ENCODE measurements at regions not wholly inside any gene's neighbourhood (a gene's known extent, or its start where the extent isn't known, plus 50 kb on each side); places are given as distances from the start of the nearest gene placed in this dataset.
A peak's percentile ranks its signal among the peaks of the same experiment; 100 is the strongest.

DNA sequence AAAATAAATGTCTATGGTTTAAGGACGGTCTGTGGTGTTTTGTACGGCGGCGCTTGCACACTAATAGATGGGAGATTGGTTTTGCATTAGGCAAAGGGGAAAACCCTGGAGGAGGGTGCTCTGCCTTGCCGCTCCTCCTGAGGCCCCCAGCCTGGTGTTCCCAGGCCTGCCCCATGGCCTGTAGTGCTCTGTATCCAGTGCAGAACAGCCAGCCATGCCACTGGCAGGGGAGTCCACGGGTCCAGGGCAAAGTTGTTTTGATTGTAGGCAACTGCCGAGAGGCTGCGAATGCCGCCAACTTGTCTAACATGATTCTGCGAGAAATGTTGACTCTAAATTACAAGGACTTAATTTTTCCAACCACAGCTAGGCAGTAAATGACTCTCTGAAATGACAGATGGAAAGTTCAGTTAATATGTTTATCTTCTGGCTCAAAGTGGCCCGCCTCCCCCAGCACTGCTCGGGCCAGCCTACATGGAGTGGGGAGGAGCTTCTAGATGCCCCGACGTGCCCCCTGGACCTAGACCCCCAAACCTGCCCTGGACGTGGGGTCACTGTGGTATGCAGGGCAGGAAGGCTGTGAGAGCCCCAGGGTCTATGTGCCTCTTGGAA is 104.6 kb upstream of the GDF10 start:
- peaks cover 9% of the 10 kb centered on the region for H3K4me1 Mint-ChIP-seq
- DNase-seq, result peak; percentile 51
- H3K27ac Mint-ChIP-seq, result peak overlapping the region; percentile 72

DNA sequence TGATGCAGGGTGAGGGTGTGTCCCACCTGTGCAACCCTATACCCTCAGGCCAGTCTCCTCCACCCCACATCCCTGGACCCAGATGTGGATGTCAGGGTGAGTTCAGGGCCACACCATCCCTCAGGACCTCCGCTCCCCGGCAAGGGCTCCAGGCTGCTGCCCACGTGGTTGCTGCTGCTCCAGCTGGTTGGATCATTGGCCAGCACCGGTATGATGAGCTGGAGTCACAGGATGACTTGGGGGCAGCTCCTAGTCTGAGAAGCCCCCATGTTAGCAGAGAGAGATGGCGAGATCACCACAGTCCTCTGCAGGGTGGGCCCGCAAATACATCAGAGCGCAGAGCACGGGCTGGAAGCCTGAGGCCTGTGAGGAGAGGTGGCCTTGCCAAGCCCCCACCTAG is 103.3 kb upstream of the GDF10 start:
- Mint-ChIP-seq H3K27me3 (no peaks in the 10 kb centered on the region), H3K4me1 (peaks cover 9% of the 10 kb centered on the region), H3K9me3 (peaks cover 6% of the 10 kb centered on the region), H3K4me3 (no peak overlapping the region), H3K36me3 (ENCODE audit: low read depth) (no peaks in the 10 kb centered on the region), H3K27ac (peak overlapping the region; percentile 25)
- intact Hi-C loops (cut with micrococcal nuclease), result no loop called here
- DNase-seq, result no peak

More for the DNA sequence above, 104.6 kb upstream of the GDF10 start:
- H3K9me3 Mint-ChIP-seq, result peaks cover under 1% of the 10 kb centered on the region
- no peak overlapping the region for H3K4me3 Mint-ChIP-seq
- H3K36me3 Mint-ChIP-seq (ENCODE audit: low read depth), result no peaks in the 10 kb centered on the region
- intact Hi-C loops (cut with micrococcal nuclease), result no loop called here
- H3K27me3 Mint-ChIP-seq, result no peaks in the 10 kb centered on the region

DNA sequence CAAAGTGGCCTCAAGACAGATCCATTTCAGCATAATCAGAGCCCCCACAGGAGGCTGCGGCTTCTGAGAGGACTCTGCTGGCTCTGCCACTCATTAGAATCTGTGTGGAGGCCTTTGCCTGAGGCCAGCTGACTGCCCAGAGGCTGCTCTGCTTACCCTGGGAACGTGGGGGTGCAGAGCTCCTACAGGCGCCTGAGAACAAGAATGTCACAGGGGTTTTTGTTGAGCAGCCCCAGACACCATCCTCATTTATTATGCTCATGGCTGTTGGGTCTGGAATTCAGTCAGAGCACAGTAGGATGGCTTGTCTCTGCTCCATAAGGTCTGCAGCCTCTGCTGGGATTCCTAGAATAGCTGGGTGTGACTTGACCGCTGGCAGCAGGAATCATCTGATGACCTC is 101.8 kb upstream of the GDF10 start:
- intact Hi-C loops (cut with micrococcal nuclease), result no loop called here
- Mint-ChIP-seq H3K4me3 (no peak overlapping the region), H3K27ac (no peak overlapping the region), H3K27me3 (no peaks in the 10 kb centered on the region), H3K36me3 (ENCODE audit: low read depth) (no peaks in the 10 kb centered on the region), H3K4me1 (peaks cover 9% of the 10 kb centered on the region), H3K9me3 (peaks cover 6% of the 10 kb centered on the region)
- no peak for DNase-seq

DNA sequence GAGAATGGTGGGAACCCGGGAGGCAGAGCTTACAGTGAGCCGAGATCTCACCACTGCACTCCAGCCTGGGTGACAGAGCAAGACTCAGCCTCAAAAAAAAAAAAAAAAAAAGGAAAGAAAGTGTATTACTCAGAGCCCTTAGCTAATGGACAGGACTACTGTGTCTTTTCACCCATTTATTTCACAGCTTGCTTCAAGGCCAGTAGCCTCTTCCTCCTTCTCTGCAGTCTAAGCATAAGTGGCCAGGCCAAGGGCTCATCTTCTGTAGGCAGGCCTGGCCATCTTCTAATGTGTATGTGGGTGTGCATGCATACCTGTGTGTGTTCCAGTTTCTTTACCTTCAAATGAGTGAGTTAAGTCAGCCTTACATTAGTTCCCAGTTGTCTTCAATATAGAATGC is 94.8 kb upstream of the GDF10 start:
- peaks cover 11% of the 10 kb centered on the region for H3K9me3 Mint-ChIP-seq
- no peaks in the 10 kb centered on the region for H3K27me3 Mint-ChIP-seq
- H3K27ac Mint-ChIP-seq, result no peak overlapping the region
- H3K4me1 Mint-ChIP-seq, result peaks cover 21% of the 10 kb centered on the region
- DNase-seq, result no peak
- intact Hi-C loops (cut with micrococcal nuclease), result no loop called here
- no peak overlapping the region for H3K4me3 Mint-ChIP-seq
- no peaks in the 10 kb centered on the region for H3K36me3 Mint-ChIP-seq (ENCODE audit: low read depth)

DNA sequence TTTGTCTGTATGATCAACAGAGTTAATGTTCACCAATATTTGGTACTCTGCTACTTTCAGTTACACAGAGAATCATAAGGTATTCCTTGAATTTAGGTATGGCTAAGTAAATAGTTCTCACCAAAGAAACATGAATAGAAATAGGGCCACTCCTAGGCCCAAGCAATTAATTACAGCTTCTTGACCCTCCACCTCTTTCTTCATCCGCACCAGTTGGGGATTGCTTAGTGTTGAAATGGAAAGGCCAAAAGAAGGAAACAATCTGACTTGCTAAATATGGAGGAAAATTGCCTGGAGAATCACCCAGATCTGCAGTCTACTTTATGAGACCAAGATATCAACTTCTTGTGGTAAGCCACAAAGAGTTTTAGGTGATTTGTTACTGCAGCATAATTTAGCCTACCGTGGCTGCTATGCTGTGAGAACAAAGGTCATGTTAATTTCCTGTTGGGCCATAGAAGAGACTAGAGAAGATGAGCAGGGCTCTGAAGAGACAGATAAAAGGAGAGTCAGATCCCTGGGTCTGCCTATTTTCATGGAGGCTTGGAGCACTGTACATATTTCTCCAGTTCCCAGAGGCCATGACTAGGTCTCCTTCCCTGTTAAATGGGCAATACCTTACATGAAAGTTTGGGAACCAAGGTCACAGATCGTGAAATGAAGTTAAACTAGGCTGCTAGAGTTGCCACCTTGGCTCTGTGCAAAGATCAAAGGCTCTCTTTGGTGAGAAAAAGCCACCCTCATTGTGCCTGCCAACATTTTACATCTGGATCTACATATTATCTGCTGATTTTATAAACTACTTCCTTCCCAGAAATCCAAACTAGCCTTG is 93.3 kb upstream of the GDF10 start:
- intact Hi-C loops (cut with micrococcal nuclease), result loop anchor here (2.0 kb wide), 1 partner anchor 50 kb away; no protein-coding TSS in a partner anchor
- Mint-ChIP-seq H3K4me1 (peaks cover 21% of the 10 kb centered on the region), H3K9me3 (peaks cover 4% of the 10 kb centered on the region), H3K27me3 (no peaks in the 10 kb centered on the region), H3K36me3 (ENCODE audit: low read depth) (no peaks in the 10 kb centered on the region), H3K4me3 (peak overlapping the region; percentile 7), H3K27ac (peak overlapping the region; percentile 73)
- peak; percentile 66 for DNase-seq

DNA sequence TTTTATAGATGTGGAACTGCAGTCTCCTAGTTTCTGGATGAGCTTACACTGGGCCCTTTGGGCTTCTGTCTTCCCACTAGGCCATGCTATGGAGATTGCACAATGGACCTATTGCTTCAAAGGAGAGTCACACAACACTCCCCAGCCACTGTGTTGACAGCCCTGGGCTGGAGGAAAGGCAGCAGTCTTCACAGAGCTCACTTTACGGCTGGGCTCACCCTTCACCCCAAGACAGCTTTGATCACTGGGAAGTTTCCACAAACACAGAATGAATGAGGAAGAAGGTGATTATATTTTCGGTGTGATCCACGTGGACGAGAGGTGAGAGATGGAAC is 92.7 kb upstream of the GDF10 start:
- Mint-ChIP-seq H3K27ac (peak overlapping the region; percentile 73), H3K27me3 (no peaks in the 10 kb centered on the region), H3K4me3 (peak overlapping the region; percentile 7), H3K9me3 (peaks cover 6% of the 10 kb centered on the region), H3K4me1 (peaks cover 21% of the 10 kb centered on the region), H3K36me3 (ENCODE audit: low read depth) (no peaks in the 10 kb centered on the region)
- intact Hi-C loops (cut with micrococcal nuclease), result loop anchor here (2.0 kb wide), 1 partner anchor 50 kb away; no protein-coding TSS in a partner anchor
- DNase-seq, result no peak

DNA sequence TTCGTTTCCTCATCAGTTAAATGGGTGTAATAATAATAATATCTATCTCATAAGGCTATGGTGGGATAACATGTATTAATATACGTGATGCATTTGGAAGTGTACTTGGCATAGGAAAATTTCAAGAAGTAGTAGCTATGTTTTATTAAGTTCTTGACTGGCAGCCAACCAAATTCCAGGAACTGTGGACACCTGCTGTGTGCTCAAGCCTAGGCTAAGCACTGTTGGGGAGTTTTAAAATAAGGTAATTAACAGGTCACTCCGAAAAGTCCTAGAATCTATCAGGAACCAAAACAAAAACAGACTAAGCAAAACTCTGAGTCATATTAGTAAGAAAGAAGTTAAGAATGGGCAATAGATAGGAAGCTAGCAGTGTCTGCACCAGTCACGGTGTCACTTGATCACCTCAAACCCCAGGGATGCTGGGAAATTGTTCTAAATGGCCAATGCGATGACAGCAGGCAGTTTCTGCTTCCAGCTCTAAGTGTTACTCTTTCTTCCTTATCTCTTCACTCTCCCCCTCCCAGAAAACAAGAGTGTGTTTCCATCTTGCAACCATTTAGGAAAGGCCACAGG is 92.0 kb upstream of the GDF10 start:
- Mint-ChIP-seq H3K36me3 (ENCODE audit: low read depth) (no peaks in the 10 kb centered on the region), H3K27me3 (no peaks in the 10 kb centered on the region), H3K4me3 (no peak overlapping the region), H3K4me1 (peaks cover 21% of the 10 kb centered on the region), H3K9me3 (peaks cover 10% of the 10 kb centered on the region), H3K27ac (no peak overlapping the region)
- DNase-seq, result no peak
- intact Hi-C loops (cut with micrococcal nuclease), result loop anchor here (2.0 kb wide), 1 partner anchor 49 kb away; no protein-coding TSS in a partner anchor

DNA sequence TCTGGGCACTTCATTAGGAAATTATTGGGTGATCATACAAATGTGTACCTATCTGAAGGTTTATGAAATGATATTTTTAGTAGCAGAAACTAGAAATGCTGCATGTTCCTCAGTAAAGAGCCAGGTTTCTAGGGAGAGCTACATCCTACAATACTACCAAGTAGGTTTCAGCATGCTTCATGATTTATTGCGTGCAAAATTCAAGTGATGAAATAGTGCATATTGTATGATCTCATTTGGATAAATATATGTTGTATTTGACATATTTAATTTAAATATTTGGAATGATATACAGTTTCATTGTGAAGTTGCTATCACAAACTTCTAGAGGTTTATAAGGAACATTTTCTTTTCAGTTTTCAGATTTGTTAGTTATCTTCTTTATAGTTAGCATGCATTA is 90.5 kb upstream of the GDF10 start:
- DNase-seq, result no peak
- intact Hi-C loops (cut with micrococcal nuclease), result no loop called here
- Mint-ChIP-seq H3K36me3 (ENCODE audit: low read depth) (no peaks in the 10 kb centered on the region), H3K27me3 (no peaks in the 10 kb centered on the region), H3K27ac (no peak overlapping the region), H3K4me3 (no peak overlapping the region), H3K9me3 (peaks cover 10% of the 10 kb centered on the region), H3K4me1 (peaks cover 21% of the 10 kb centered on the region)

DNA sequence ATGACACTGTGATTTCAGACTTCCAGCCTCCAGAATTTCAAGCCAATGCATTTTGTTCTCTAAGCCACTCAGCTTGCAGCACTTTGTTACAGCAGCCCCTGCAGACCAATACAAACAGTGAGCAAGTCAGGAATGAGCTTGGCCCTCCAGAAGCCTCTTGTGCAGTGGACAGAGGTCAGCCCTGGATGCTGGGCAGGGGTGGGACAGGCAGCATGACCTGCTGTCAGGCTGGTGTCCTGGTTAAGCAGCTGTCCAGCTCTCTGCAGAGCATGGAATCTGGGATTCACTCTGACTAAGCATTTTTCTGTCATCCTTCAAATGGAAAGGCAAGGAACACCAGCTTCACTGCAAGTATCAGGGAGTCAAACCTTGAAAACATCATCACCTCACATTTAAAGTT is 85.5 kb upstream of the GDF10 start:
- Mint-ChIP-seq H3K27me3 (peaks cover 5% of the 10 kb centered on the region), H3K4me3 (no peak overlapping the region), H3K9me3 (peaks cover 6% of the 10 kb centered on the region), H3K4me1 (peaks cover 4% of the 10 kb centered on the region), H3K36me3 (ENCODE audit: low read depth) (no peaks in the 10 kb centered on the region), H3K27ac (no peak overlapping the region)
- intact Hi-C loops (cut with micrococcal nuclease), result no loop called here
- no peak for DNase-seq

DNA sequence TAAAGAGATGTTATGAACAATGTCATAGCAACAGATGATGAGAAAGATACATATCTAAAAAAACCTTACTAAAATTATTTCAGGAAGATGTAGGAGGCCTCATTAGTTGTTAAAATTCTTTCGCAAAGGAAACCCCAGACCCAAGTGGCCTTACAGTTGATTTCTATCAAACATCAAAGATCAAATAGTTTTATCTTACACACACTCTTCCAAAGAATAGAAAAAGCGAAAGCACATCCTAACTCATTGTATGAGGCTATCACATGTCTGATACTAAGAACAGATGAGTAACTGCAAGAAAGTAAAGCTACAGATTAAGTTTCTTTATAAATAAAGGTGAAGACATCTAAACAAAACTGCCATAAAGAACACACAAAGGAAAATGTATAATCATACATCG is 82.9 kb upstream of the GDF10 start:
- Mint-ChIP-seq H3K27me3 (peaks cover 5% of the 10 kb centered on the region), H3K36me3 (ENCODE audit: low read depth) (no peaks in the 10 kb centered on the region), H3K27ac (no peak overlapping the region), H3K4me3 (no peak overlapping the region), H3K9me3 (peaks cover 6% of the 10 kb centered on the region), H3K4me1 (peaks cover 4% of the 10 kb centered on the region)
- DNase-seq, result no peak
- intact Hi-C loops (cut with micrococcal nuclease), result no loop called here

DNA sequence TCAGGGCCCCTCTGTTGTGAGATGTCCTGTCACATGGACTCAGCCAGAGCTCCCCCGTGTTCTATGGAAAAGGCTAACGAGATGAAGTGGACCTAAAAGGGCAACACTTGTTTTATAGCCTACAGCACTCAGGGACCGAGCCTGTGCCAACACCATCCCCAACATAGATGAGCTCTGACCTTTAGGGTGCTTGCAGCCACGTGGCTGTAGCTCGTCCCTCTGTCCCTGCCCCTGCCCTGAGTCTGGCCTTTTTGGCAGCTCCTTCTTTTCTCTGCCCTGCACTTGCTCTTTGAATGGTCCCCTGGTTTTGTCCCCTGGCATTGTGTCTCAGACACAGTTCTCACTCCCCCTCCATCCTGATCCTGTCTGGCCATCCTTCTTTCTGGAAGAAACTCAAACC is 81.2 kb upstream of the GDF10 start:
- H3K36me3 Mint-ChIP-seq (ENCODE audit: low read depth), result no peaks in the 10 kb centered on the region
- H3K9me3 Mint-ChIP-seq, result no peaks in the 10 kb centered on the region
- intact Hi-C loops (cut with micrococcal nuclease), result no loop called here
- H3K4me3 Mint-ChIP-seq, result no peak overlapping the region
- no peak overlapping the region for H3K27ac Mint-ChIP-seq
- H3K4me1 Mint-ChIP-seq, result peaks cover 4% of the 10 kb centered on the region
- peaks cover 5% of the 10 kb centered on the region for H3K27me3 Mint-ChIP-seq
- no peak for DNase-seq

DNA sequence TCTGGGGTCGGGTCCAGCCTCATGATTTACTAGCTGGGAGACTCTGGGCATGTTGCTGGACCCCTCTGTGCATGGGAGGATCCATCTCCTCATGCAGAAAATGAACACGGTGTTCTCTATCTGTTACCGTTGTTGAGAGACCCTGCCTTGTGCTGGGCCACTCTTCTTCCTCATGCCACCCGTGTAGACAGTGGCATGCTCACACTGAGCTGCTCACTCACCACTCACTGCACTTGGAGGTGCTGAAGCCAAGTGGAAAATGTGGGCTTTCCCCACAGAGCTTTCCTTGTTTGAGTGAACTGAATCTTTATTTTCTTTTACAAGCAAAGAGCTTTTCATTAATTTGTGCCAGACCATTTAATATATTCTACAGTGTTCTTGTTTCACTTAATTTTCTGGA is 77.5 kb upstream of the GDF10 start:
- no peak overlapping the region for H3K27ac Mint-ChIP-seq
- no peaks in the 10 kb centered on the region for H3K36me3 Mint-ChIP-seq (ENCODE audit: low read depth)
- H3K9me3 Mint-ChIP-seq, result no peaks in the 10 kb centered on the region
- H3K4me1 Mint-ChIP-seq, result peaks cover 2% of the 10 kb centered on the region
- no peak for DNase-seq
- H3K27me3 Mint-ChIP-seq, result peaks cover 4% of the 10 kb centered on the region
- intact Hi-C loops (cut with micrococcal nuclease), result no loop called here
- H3K4me3 Mint-ChIP-seq, result no peak overlapping the region

DNA sequence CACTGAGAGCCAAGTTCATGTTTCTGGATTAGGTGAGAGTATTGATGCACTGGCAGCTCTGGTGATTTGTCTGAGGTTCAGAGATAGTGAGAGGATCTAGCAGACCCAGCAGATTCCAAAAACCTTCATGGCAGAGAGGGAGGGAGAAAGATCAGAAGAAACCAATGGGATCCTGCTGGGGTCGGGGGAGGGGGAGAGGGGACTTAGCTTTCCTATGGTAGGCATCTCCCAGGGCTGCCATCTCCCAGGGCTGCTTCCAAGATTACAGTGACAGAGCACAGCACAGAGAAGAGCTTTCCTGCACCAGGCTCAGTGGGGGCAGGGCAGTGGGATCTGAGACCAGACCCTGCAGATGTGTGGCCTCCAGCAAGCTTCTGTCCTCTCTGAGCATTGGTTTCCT is 76.8 kb upstream of the GDF10 start:
- no peaks in the 10 kb centered on the region for H3K4me1 Mint-ChIP-seq
- peaks cover 2% of the 10 kb centered on the region for H3K27me3 Mint-ChIP-seq
- H3K4me3 Mint-ChIP-seq, result no peak overlapping the region
- no peak overlapping the region for H3K27ac Mint-ChIP-seq
- intact Hi-C loops (cut with micrococcal nuclease), result no loop called here
- no peak for DNase-seq
- no peaks in the 10 kb centered on the region for H3K36me3 Mint-ChIP-seq (ENCODE audit: low read depth)
- H3K9me3 Mint-ChIP-seq, result no peaks in the 10 kb centered on the region

DNA sequence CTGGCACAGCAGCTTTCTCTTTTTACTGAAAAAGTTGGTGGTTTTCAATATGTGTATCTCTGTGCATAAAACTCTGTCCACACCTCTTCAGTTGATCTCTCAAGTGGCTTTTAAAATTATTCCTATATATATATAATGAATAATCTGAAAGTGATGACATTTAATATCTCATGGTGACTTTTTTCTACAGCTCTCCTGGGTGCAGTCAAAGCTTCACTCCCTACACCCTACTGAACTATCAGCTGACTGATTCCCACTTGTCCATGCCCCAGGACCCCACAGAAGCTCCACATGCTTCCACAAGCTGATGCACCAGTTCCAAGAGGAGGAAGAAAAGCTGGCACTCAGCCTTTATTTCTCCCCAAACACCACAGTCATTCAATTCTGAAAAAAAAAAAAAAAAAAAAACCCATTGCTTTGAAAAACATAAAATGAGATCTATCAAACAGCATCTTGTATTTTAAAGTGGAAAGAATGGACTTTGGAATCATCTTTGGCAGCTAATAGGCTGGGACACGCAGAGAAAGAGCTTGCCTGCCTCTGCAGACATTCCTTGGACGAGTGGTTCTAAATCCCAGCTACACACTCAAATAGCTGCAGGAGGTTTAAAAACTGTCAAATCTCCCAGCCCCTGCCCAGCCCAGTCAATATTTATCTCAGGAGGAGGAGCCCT is 75.3 kb upstream of the GDF10 start:
- intact Hi-C loops (cut with micrococcal nuclease), result no loop called here
- Mint-ChIP-seq H3K9me3 (peaks cover 5% of the 10 kb centered on the region), H3K27ac (no peak overlapping the region), H3K4me3 (no peak overlapping the region), H3K27me3 (peaks cover 2% of the 10 kb centered on the region), H3K4me1 (no peaks in the 10 kb centered on the region), H3K36me3 (ENCODE audit: low read depth) (no peaks in the 10 kb centered on the region)
- no peak for DNase-seq
